ENCODE measurements at regions not wholly inside any gene's neighbourhood (a gene's known extent, or its start where the extent isn't known, plus 50 kb on each side); places are given as distances from the start of the nearest gene placed in this dataset.

DNA sequence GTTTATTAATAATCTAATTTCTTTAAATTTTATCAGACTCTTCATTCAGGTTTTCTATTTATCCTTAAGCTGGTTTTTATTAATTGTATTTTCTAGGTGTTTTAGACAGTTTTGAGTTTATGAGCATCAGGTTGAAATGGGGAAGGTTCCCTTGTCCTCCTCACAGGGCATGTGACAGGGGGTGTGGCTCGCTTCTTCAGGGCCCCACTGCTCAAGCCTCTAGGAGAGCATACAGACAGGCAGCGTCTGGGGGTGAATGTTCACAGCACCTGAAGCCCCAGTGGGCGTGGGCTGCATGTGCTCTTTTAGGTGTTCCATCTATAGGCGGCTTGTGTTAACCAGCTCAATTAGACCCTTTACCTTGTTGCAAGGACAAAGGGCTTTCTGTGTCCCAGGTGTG lies 78.2 kb upstream of the RUFY1 start:
- Histone ChIP-seq H3K9ac (ENCODE audit: control insufficient read depth, insufficient read depth, low read length) (no peak overlapping the region), H3K79me2 (ENCODE audit: control insufficient read depth, insufficient read depth, low read length) (no peaks in the 10 kb centered on the region), H3K27ac (ENCODE audit: control insufficient read depth, insufficient read depth) (no peak overlapping the region), H4K20me1 (ENCODE audit: control insufficient read depth, insufficient read depth) (no peaks in the 10 kb centered on the region), H3K4me2 (ENCODE audit: control insufficient read depth, insufficient read depth) (no peak overlapping the region), H3K36me3 (ENCODE audit: control insufficient read depth in 2 of 2, insufficient read depth in 2 of 2, low read length in 1 of 2) (no peaks in the 10 kb centered on the region), H3K4me1 (ENCODE audit: control insufficient read depth, insufficient read depth, low read length) (no peaks in the 10 kb centered on the region), H3K27me3 (replicated peaks in 1 of 2; ENCODE audit: control insufficient read depth in 2 of 2, insufficient read depth in 2 of 2, low read length in 1 of 2) (no peaks in the 10 kb centered on the region; a peak in 1 of 4 replicates), H3K4me3 (no peak overlapping the region), H2AFZ (ENCODE audit: control insufficient read depth, low read depth, low read length) (no peak overlapping the region), H3K9me3 (replicated peaks; ENCODE audit: control insufficient read depth, insufficient read depth, low read length) (no peaks in the 10 kb centered on the region; the same call in 2 of the 3 replicates)
- DNase-seq (ENCODE audit: low read depth, low spot score) (no peak), ATAC-seq (no peak), FAIRE-seq (no peak)
- WGBS (ENCODE audit: insufficient coverage, insufficient replicate concordance, low lambda C conversion rate, missing lambda C conversion rate), result 18% methylated on average over 4 of the region's 4 CpGs
- BruUV-seq (replicated peaks), result no TSS peak
- no peak for TF ChIP-seq RB1 (IDR thresholded peaks at IDR 0.05; ENCODE audit: borderline replicate concordance)
- TF ChIP-seq, protein P1, sequence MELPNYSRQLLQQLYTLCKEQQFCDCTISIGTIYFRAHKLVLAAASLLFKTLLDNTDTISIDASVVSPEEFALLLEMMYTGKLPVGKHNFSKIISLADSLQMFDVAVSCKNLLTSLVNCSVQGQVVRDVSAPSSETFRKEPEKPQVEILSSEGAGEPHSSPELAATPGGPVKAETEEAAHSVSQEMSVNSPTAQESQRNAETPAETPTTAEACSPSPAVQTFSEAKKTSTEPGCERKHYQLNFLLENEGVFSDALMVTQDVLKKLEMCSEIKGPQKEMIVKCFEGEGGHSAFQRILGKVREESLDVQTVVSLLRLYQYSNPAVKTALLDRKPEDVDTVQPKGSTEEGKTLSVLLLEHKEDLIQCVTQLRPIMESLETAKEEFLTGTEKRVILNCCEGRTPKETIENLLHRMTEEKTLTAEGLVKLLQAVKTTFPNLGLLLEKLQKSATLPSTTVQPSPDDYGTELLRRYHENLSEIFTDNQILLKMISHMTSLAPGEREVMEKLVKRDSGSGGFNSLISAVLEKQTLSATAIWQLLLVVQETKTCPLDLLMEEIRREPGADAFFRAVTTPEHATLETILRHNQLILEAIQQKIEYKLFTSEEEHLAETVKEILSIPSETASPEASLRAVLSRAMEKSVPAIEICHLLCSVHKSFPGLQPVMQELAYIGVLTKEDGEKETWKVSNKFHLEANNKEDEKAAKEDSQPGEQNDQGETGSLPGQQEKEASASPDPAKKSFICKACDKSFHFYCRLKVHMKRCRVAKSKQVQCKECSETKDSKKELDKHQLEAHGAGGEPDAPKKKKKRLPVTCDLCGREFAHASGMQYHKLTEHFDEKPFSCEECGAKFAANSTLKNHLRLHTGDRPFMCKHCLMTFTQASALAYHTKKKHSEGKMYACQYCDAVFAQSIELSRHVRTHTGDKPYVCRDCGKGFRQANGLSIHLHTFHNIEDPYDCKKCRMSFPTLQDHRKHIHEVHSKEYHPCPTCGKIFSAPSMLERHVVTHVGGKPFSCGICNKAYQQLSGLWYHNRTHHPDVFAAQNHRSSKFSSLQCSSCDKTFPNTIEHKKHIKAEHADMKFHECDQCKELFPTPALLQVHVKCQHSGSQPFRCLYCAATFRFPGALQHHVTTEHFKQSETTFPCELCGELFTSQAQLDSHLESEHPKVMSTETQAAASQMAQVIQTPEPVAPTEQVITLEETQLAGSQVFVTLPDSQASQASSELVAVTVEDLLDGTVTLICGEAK (IDR thresholded peaks at IDR 0.05; ENCODE audit: borderline replicate concordance), result no peak
- TF ChIP-seq, protein P2, sequence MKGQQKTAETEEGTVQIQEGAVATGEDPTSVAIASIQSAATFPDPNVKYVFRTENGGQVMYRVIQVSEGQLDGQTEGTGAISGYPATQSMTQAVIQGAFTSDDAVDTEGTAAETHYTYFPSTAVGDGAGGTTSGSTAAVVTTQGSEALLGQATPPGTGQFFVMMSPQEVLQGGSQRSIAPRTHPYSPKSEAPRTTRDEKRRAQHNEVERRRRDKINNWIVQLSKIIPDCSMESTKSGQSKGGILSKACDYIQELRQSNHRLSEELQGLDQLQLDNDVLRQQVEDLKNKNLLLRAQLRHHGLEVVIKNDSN (IDR thresholded peaks at IDR 0.05; ENCODE audit: borderline replicate concordance, extremely low read length, insufficient read depth, low read depth, low read length), result no peak
- no peak for TF ChIP-seq KDM1A (IDR thresholded peaks at IDR 0.05; ENCODE audit: borderline replicate concordance)
- TF ChIP-seq KLF5 (IDR thresholded peaks at IDR 0.05; ENCODE audit: partially characterized antibody), result no peak
- TF ChIP-seq, protein P3, sequence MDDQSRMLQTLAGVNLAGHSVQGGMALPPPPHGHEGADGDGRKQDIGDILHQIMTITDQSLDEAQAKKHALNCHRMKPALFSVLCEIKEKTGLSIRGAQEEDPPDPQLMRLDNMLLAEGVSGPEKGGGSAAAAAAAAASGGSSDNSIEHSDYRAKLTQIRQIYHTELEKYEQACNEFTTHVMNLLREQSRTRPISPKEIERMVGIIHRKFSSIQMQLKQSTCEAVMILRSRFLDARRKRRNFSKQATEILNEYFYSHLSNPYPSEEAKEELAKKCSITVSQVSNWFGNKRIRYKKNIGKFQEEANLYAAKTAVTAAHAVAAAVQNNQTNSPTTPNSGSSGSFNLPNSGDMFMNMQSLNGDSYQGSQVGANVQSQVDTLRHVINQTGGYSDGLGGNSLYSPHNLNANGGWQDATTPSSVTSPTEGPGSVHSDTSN (IDR thresholded peaks at IDR 0.05; ENCODE audit: insufficient replicate concordance, low read depth, low read length), result no peak
- TF ChIP-seq CHD4 (IDR thresholded peaks at IDR 0.05), result no peak
- TF ChIP-seq DPF2 (IDR thresholded peaks at IDR 0.05), result no peak
- no peak for TF ChIP-seq SUZ12 (IDR thresholded peaks at IDR 0.05; ENCODE audit: unreplicated experiment)
- ChIA-PET SMC1A (ENCODE audit: uncharacterized antibody, unreplicated experiment) (no interaction called here), POLR2A (no interaction called here), CTCF (no interaction called here), RAD21 (ENCODE audit: unreplicated experiment) (no interaction called here)
- intact Hi-C loops (cut with micrococcal nuclease; ENCODE audit: unreplicated experiment) (no loop called here), in situ Hi-C loops (cut with MboI) (no loop called here)
